HepG2 (cell line): ENCODE measurements at regions not wholly inside any gene's neighbourhood (a gene's known extent, or its start where the extent isn't known, plus 50 kb on each side); places are given as distances from the start of the nearest gene placed in this dataset.

Source experiments
- ATAC-seq: fragments of 200-7000 bp; cut with Tn5 transposase; 3 replicates; pipeline ENCODE4 v1.9.1; 2020; ENCODE audit warnings: mild to moderate bottlenecking, moderate library complexity
- BruUV-seq: library from RNA; stranded (reverse); fragments of 400-500 nt; replicated peaks from 2 replicates; lab custom pipeline; 2021; lab: Mats Ljungman, UMichigan
- CTCF ChIA-PET: fragments of 300-600 bp; formaldehyde crosslinking; extraction: SDS; loops from one replicate; lab custom pipeline; 2021; ENCODE audit warnings: low total read pairs, inconsistent platforms, low intra/inter-chr PET ratio; lab: Yijun Ruan, JAX
- POLR2A ChIA-PET: fragments of 350-600 bp; sonication (Branson Sonifier 250); formaldehyde crosslinking; loops from one replicate; lab custom pipeline; 2020; ENCODE audit warnings: antibody characterized with exemption, inconsistent platforms; lab: Yijun Ruan, JAX
- DNase-seq: peaks from one replicate; pipeline ENCODE4 v3.0.0-alpha.2; 2015; ENCODE audit warnings: low spot score
- FAIRE-seq: peaks from 3 replicates; lab custom pipeline; 2011; peaks lifted over from hg19 to GRCh38; lab: Jason Lieb, UNC
- H2AFZ ChIP-seq: one replicate; pipeline ENCODE4 v1.6.1; 2011; ENCODE audit warnings: low read length, inconsistent platforms
- H3K27ac ChIP-seq: fragments of 300-600 bp; 3 replicates; pipeline ENCODE4 v1.8.0; 2011; ENCODE audit warnings: mixed run types, mild to moderate bottlenecking, mixed read lengths, low read length, inconsistent platforms; ENCODE audit not compliant: insufficient read depth; ENCODE audit errors: extremely low read length
- H3K27me3 ChIP-seq, 2 experiments: fragments of 200-600 bp in 1 of 2; 2 replicates in 1 of 2; 3 replicates in 1 of 2; pipeline versions ENCODE4 v1.6.0 to v1.8.0; 2011; ENCODE audit warnings: low read length in 2 of 2, mild to moderate bottlenecking in 2 of 2, moderate library complexity in 2 of 2, inconsistent platforms in 1 of 2; ENCODE audit not compliant: insufficient read depth in 2 of 2, control insufficient read depth in 1 of 2
- H3K36me3 ChIP-seq, 2 experiments: fragments of 200-600 bp in 1 of 2; replicated peaks in 1 of 2; 2 replicates in 1 of 2; 3 replicates in 1 of 2; pipeline versions ENCODE4 v1.5.1 to v1.8.0; 2011; ENCODE audit warnings: low read length in 2 of 2, inconsistent platforms in 1 of 2; ENCODE audit not compliant: insufficient read depth in 2 of 2, control insufficient read depth in 1 of 2
- H3K4me1 ChIP-seq: 2 replicates; pipeline ENCODE4 v1.5.1; 2012; ENCODE audit warnings: low read length, inconsistent platforms; ENCODE audit not compliant: insufficient read depth
- H3K4me2 ChIP-seq: 2 replicates; pipeline ENCODE4 v1.6.0; 2011; ENCODE audit warnings: low read depth, low read length, inconsistent platforms
- H3K4me3 ChIP-seq, 3 experiments: fragments of 200-600 bp in 1 of 3; sonication (generic), shearing (Covaris generic) in 1 of 3; replicated peaks in 1 of 3; 2 replicates each; pipeline ENCODE4 v1.5.1; 2011 to 2016; ENCODE audit warnings: low read length in 3 of 3, inconsistent platforms in 2 of 3, low read depth in 2 of 3, mild to moderate bottlenecking in 2 of 3, control low read depth in 1 of 3, mixed read lengths in 1 of 3; ENCODE audit not compliant: insufficient read depth in 1 of 3
- H3K79me2 ChIP-seq: one replicate; pipeline ENCODE4 v1.6.1; 2011; ENCODE audit warnings: low read length, inconsistent platforms; ENCODE audit not compliant: insufficient read depth
- H3K9ac ChIP-seq: 2 replicates; pipeline ENCODE4 v1.6.0; 2011; ENCODE audit warnings: mild to moderate bottlenecking, low read depth, low read length, inconsistent platforms; ENCODE audit not compliant: insufficient read depth
- H3K9me3 ChIP-seq: 2 replicates; pipeline ENCODE4 v1.5.1; 2012; ENCODE audit warnings: mild to moderate bottlenecking, low read length
- H4K20me1 ChIP-seq: 2 replicates; pipeline ENCODE4 v1.6.0; 2011; ENCODE audit warnings: inconsistent platforms, mild to moderate bottlenecking, low read length, moderate library complexity; ENCODE audit not compliant: insufficient read depth
- ADNP ChIP-seq: sonication (generic); formaldehyde crosslinking; IDR thresholded peaks from 2 replicates; pipeline ENCODE4 v1.4.0; 2020; ENCODE audit warnings: missing genetic modification reagents
- BHLHE40 ChIP-seq: IDR thresholded peaks from 2 replicates; pipeline ENCODE4 v1.6.1; 2011; ENCODE audit warnings: low read length, improper control_type of control experiment
- HDAC2 ChIP-seq: sonication (generic); formaldehyde crosslinking; IDR thresholded peaks from 2 replicates; pipeline ENCODE4 v1.4.0; 2020; ENCODE audit warnings: missing genetic modification reagents
- NFE2L1 ChIP-seq: sonication (generic); formaldehyde crosslinking; IDR thresholded peaks from 2 replicates; pipeline ENCODE4 v1.4.0; 2020; ENCODE audit warnings: missing genetic modification reagents, mild to moderate bottlenecking, borderline replicate concordance
- NFKBIZ ChIP-seq: IDR thresholded peaks from 2 replicates; pipeline ENCODE4 v1.6.1; 2018; ENCODE audit warnings: missing genetic modification reagents, missing compliant biosample characterization
- NPAS2 ChIP-seq: sonication (generic); formaldehyde crosslinking; IDR thresholded peaks from 2 replicates; pipeline ENCODE4 v1.8.0; 2022; ENCODE audit warnings: mild to moderate bottlenecking, missing genetic modification reagents, borderline replicate concordance
- SMYD3 ChIP-seq: sonication (generic); formaldehyde crosslinking; IDR thresholded peaks from 2 replicates; pipeline ENCODE4 v1.8.1; 2023; ENCODE audit warnings: mild to moderate bottlenecking, missing genetic modification reagents
- SP2 ChIP-seq: sonication (generic); formaldehyde crosslinking; IDR thresholded peaks from 2 replicates; pipeline ENCODE4 v1.5.1; 2020; ENCODE audit warnings: mild to moderate bottlenecking, missing genetic modification reagents
- SSRP1 ChIP-seq: IDR thresholded peaks from 2 replicates; pipeline ENCODE4 v1.6.1; 2016; ENCODE audit warnings: control low read depth
- ZNF567 ChIP-seq: sonication (generic); formaldehyde crosslinking; IDR thresholded peaks from 2 replicates; pipeline ENCODE4 v1.8.1; 2023; ENCODE audit warnings: mild to moderate bottlenecking, missing genetic modification reagents, borderline replicate concordance
- WGBS: methylation state at CpG from one replicate; pipeline ENCODE4 v1.1.6; 2017; ENCODE audit warnings: low lambda C conversion rate; 5-methylcytosine and 5-hydroxymethylcytosine counted together
- in situ Hi-C: cut with HindIII; loops from 2 replicates; pipeline ENCODE4 v1.10.0; 2017; ENCODE audit warnings: low pct_unique_long_range_greater_than_20kb; ENCODE audit not compliant: extremely low pct_ligation_motif_present
- intact Hi-C: fragments of 100-400 bp; cut with micrococcal nuclease; formaldehyde crosslinking; loops from one replicate; pipeline ENCODE4 v1.10.0; 2022; ENCODE audit not compliant: unreplicated experiment
- TF ChIP-seq, protein P1 (sequence below): sonication (generic); formaldehyde crosslinking; IDR thresholded peaks from 2 replicates; pipeline ENCODE4 v1.5.1; 2020; ENCODE audit warnings: mild to moderate bottlenecking, missing genetic modification reagents, moderate library complexity
- TF ChIP-seq, protein P2 (sequence below): sonication (generic); formaldehyde crosslinking; IDR thresholded peaks from 2 replicates; pipeline ENCODE4 v1.8.1; 2023; ENCODE audit warnings: missing genetic modification reagents, inconsistent platforms, borderline replicate concordance
- TF ChIP-seq, protein P3 (sequence below): sonication (generic); formaldehyde crosslinking; IDR thresholded peaks from 2 replicates; pipeline ENCODE4 v1.5.1; 2020; ENCODE audit warnings: missing genetic modification reagents, mild to moderate bottlenecking, borderline replicate concordance
- TF ChIP-seq, protein P4 (sequence below), 2 experiments: sonication (generic) in 1 of 2; formaldehyde crosslinking in 1 of 2; IDR thresholded peaks; 2 replicates each; pipeline versions ENCODE4 v1.6.1 to v1.9.0; 2014 to 2022; ENCODE audit warnings: antibody characterized with exemption in 1 of 2, borderline replicate concordance in 1 of 2, inconsistent platforms in 1 of 2, low read depth in 1 of 2, missing genetic modification reagents in 1 of 2

DNA sequence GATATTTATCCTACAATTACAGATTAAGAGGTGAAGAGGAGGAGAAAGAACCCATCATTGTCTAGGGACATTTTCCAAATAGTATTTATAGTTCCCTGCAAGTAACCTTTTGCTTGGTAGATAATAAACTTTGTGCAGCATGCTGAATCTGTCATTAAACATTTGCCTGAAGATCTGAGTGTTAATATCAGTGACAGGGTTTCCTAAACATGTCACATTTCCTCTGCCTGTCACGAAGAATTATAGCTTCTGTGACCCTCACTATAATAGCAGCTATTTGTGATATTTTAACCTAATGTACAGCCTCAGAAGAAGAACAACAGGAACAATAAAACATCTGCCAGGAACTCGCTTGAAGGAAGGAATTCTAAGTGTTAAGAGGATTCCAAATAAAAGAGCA is 350.3 kb downstream of the GXYLT1 start:
- in situ Hi-C loops: no loop called here
- H3K9ac ChIP-seq: no peak overlapping the region
- H2AFZ ChIP-seq: no peak overlapping the region
- ChIA-PET POLR2A (no interaction called here), CTCF (no interaction called here)
- H3K4me1 ChIP-seq: no peaks in the 10 kb centered on the region
- H3K4me3 ChIP-seq: no peak overlapping the region
- TF ChIP-seq ADNP (no peak), BHLHE40 (no peak), NFE2L1 (no peak), ZNF567 (CRISPR knock-in tag) (no peak), SSRP1 (CRISPR knock-in tag) (no peak), HDAC2 (CRISPR knock-in tag) (no peak), NPAS2 (CRISPR knock-in tag) (no peak), SMYD3 (no peak), NFKBIZ (no peak), SP2 (CRISPR knock-in tag) (no peak)
- TF ChIP-seq, protein P1, sequence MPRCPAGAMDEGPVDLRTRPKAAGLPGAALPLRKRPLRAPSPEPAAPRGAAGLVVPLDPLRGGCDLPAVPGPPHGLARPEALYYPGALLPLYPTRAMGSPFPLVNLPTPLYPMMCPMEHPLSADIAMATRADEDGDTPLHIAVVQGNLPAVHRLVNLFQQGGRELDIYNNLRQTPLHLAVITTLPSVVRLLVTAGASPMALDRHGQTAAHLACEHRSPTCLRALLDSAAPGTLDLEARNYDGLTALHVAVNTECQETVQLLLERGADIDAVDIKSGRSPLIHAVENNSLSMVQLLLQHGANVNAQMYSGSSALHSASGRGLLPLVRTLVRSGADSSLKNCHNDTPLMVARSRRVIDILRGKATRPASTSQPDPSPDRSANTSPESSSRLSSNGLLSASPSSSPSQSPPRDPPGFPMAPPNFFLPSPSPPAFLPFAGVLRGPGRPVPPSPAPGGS: no peak
- TF ChIP-seq, protein P2, sequence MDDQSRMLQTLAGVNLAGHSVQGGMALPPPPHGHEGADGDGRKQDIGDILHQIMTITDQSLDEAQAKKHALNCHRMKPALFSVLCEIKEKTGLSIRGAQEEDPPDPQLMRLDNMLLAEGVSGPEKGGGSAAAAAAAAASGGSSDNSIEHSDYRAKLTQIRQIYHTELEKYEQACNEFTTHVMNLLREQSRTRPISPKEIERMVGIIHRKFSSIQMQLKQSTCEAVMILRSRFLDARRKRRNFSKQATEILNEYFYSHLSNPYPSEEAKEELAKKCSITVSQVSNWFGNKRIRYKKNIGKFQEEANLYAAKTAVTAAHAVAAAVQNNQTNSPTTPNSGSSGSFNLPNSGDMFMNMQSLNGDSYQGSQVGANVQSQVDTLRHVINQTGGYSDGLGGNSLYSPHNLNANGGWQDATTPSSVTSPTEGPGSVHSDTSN: no peak
- TF ChIP-seq, protein P3, sequence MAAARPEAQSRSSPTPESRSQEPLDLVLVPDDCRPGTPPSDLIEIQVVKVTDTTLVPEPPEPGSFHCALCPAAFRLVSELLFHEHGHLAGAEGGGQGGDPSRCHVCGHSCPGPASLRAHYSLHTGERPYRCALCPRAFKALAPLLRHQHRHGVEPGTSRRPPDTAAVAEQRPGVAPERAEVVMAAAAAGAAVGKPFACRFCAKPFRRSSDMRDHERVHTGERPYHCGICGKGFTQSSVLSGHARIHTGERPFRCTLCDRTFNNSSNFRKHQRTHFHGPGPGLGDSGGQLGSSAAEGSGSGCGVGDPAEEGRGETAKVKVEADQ (CRISPR knock-in tag): no peak
- TF ChIP-seq, protein P4, sequence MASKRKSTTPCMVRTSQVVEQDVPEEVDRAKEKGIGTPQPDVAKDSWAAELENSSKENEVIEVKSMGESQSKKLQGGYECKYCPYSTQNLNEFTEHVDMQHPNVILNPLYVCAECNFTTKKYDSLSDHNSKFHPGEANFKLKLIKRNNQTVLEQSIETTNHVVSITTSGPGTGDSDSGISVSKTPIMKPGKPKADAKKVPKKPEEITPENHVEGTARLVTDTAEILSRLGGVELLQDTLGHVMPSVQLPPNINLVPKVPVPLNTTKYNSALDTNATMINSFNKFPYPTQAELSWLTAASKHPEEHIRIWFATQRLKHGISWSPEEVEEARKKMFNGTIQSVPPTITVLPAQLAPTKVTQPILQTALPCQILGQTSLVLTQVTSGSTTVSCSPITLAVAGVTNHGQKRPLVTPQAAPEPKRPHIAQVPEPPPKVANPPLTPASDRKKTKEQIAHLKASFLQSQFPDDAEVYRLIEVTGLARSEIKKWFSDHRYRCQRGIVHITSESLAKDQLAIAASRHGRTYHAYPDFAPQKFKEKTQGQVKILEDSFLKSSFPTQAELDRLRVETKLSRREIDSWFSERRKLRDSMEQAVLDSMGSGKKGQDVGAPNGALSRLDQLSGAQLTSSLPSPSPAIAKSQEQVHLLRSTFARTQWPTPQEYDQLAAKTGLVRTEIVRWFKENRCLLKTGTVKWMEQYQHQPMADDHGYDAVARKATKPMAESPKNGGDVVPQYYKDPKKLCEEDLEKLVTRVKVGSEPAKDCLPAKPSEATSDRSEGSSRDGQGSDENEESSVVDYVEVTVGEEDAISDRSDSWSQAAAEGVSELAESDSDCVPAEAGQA (IDR thresholded peaks at IDR 0.05; ENCODE audit: low read depth): no peak
- TF ChIP-seq, protein P4 (CRISPR knock-in tag; IDR thresholded peaks at IDR 0.05; ENCODE audit: borderline replicate concordance): no peak
- WGBS: 2% methylated on average over 2 of the region's 2 CpGs
- ATAC-seq (no peak), FAIRE-seq (no peak), DNase-seq (no peak)
- intact Hi-C loops: no loop called here
- peaks cover 20% of the 10 kb centered on the region for H3K9me3 ChIP-seq
- no peak overlapping the region for H3K27ac ChIP-seq
- no peaks in the 10 kb centered on the region for H3K79me2 ChIP-seq
- H3K27me3 ChIP-seq: no peaks in the 10 kb centered on the region
- no peaks in the 10 kb centered on the region for H3K36me3 ChIP-seq
- no TSS peak for BruUV-seq
- no peak overlapping the region for H3K4me2 ChIP-seq
- H4K20me1 ChIP-seq: no peaks in the 10 kb centered on the region
